ENCODE measurements at regions not wholly inside any gene's neighbourhood (a gene's known extent, or its start where the extent isn't known, plus 50 kb on each side); places are given as distances from the start of the nearest gene placed in this dataset.

DNA sequence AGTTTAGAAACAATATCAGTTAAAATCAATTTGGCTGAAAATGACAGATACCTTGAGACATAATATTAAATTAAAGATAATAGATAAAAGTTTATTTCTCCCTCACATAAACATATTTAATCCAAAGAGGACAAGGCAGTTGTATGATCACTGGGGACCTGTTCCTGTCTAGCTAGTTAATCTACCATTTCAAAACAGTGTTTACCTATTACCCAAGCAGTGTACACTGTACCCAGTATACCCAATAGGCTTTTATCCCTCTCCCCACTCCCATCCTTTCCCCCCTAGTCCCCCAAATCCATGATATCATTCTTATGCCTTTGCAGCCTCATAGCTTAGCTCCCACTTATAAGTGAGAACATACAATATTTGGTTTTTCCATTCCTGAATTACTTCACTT is 229.7 kb upstream of the LARGE1 start:
- no peak for DNase-seq (ENCODE audit: low read depth)

DNA sequence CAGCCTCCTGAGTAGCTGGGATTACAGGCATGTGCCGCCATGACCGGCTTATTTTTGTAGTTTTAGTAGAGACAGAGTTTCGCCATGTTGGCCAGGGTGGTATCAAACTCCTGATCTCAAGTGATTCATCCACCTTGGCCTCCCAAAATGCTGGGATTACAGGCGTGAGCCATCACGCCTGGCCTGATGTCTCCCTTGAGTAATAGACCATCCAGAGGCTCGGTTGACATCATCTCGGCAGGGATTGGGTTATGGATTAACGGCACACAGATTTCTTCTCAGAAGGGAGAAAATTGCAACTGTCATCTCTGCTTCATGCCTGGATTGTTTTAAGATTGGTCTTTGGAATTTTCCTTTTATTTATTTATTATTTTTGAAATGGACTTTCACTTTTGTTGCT is 239.2 kb upstream of the LARGE1 start:
- no peak for DNase-seq (ENCODE audit: low read depth)

- no peak for DNase-seq (ENCODE audit: low read depth)
Observed at GRCh38 chr22:34160141-34160783, 240.0 kb upstream of the LARGE1 start.

DNA sequence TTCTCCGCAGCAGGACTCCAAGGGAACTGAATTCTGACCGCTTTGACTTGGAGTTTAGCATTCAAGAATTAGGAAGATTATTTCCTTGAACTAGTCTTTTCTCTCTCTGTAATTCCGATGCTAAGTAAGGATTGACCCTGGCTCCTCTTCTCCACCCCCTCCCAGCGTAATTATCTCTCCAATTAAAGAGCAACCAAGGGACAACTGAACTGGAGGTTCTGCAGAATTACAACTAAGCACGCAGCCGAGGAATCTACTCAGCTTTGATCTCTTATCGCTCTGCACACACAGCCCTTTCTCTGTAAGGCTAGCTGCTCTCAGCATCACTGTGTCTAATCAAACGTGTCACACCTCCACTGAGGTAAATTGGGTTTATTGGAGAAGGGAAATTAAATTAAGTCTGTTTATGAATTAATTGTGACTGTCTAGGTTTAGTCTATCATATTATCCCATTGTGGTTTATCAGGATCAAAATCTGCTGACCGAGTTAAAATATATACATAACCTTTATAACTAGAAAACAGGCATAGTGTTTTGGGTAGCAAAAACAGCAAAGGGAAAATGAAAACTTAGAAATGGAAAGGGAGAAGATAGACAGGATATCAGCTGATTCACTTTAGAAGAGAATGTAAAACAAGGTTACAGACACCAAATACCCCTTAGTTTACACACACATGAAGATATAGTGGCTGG is 241.3 kb upstream of the LARGE1 start:
- no peak for DNase-seq (ENCODE audit: low read depth)

DNA sequence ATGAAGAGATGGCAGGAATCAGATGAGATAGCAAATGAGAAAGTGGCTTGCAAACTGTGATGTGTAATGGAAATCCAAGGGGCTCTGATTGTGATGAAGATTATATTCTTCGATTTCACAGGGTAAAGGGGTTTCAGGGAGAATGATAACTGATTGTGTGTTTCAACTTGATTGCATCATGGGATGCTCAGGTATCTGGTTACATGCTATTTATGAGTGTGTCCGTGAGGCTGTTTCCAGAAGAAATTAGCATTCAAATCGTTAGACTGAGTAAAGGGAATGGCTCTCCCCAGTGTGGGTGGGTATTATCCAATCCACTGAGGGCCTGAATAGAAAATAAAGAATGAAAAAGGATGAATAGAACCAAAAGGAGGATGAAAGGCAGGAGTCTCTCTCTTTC is 278.7 kb upstream of the LARGE1 start:
- no peak for DNase-seq (ENCODE audit: low read depth)

DNA sequence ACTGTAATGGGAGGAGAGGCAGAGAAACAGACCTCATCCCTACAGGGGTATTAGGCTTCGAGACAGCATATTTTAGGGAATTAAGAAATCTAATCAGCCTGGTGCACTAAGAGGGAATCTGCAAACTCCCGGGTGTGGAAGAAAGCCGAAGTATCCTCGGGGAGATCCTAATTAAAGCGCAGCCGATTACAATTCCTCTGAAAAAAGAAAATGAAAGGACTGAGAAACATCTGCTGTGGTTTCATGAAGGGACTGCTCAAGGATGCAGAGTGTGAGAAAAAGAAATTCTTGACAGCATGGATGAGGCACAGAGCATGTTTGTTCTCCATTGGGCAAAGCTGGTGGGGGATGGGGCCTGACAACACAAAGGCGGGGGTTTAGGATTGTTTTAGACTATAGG is 290.0 kb upstream of the LARGE1 start:
- no peak for DNase-seq (ENCODE audit: low read depth)

- no peak for DNase-seq (ENCODE audit: low read depth)
Observed at GRCh38 chr22:34214372-34214771, 294.1 kb upstream of the LARGE1 start.

GRCh38 chr22:34225278-34225677 is 305.0 kb upstream of the LARGE1 start:
- no peak for DNase-seq (ENCODE audit: low read depth)

- peak; percentile 7 for DNase-seq (ENCODE audit: low read depth)
Observed at GRCh38 chr22:34236527-34236926, 316.3 kb upstream of the LARGE1 start.

GRCh38 chr22:34239421-34239820 is 319.1 kb upstream of the LARGE1 start:
- DNase-seq (ENCODE audit: low read depth), result no peak

DNA sequence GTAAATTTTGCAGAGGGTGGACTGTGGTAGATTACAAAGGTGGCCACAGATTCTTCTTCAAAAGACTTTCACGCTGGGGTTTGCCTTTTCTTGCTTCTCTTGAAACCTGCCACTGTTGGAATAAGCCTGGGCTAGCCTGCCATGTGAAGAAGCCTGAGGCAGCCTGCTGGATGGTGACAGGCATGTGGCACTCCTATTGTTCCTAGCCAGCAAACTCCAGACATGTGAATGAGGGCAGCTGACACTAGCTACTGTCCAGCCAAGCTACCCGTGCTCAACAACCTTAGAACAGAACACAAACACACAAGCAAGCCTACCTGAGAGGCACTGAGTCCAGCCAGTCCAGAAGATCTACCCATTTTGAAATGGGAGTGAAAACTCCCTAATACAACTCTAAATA is 322.7 kb upstream of the LARGE1 start:
- DNase-seq (ENCODE audit: low read depth), result no peak

DNA sequence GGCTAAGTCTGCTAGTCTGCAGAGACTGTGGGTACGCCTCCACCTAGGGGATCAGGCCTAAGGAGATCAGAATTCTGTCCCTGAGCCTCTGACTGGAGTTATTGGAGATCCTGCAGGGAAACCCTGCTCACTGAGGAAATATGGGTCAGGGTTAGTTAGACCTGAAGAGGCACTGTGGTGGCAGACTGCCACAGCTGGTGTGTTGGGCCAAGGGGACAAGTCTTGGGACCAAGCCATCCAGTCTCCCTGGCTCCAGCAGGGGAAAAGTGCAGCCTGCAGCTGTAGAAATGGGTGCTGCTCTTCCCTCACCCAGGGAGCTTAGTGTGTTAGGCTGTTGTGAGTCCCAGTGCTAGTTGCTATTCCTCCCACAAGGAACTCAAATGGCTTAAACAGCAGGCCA is 334.8 kb upstream of the LARGE1 start:
- DNase-seq (ENCODE audit: low read depth), result no peak

DNA sequence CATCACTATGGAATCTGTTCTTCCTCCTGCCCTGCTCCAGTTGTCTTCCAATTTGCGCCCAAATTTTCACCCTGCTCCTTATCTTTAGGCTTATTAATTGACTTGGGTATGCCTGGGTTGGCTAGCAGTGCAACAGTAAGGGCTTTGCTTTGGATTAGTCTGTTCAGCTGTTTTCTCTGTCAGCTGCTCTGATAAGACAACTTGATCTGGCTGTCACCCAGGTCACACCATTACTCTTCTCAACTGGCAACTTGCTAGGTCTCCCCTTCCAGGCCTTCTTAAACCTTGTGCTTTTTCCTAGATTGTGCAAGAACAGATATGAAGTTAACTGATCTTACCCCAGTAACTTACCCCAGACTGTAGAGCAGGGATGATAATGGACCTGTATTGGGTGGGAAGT is 357.8 kb upstream of the LARGE1 start:
- DNase-seq (ENCODE audit: low read depth), result no peak

- no peak for DNase-seq (ENCODE audit: low read depth)
Observed at GRCh38 chr22:34281738-34282137, 361.5 kb upstream of the LARGE1 start.

GRCh38 chr22:34283844-34284243 is 363.6 kb upstream of the LARGE1 start:
- no peak for DNase-seq (ENCODE audit: low read depth)

- DNase-seq (ENCODE audit: low read depth), result no peak
Observed at GRCh38 chr22:34293324-34293723, 373.0 kb upstream of the LARGE1 start.

DNA sequence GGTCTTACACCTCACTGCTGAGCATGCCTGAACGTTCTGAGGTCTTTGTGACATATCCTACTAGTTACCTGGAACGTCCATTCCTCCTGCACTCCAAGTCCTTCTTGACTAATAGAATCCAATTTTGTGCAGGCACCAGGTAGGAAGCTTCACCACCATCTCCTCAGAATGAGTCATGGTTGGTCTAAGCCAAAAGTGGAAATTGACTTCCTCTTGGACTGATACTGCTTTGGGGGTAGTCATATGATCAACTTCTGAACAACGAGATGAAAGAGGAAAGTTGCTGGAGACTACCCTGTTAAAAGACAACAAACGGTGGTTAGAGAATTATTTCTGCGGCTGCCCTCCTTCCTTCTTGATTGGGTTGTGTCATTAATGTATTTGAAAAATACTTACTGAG is 374.2 kb upstream of the LARGE1 start:
- peak; percentile 1 for DNase-seq (ENCODE audit: low read depth)

DNA sequence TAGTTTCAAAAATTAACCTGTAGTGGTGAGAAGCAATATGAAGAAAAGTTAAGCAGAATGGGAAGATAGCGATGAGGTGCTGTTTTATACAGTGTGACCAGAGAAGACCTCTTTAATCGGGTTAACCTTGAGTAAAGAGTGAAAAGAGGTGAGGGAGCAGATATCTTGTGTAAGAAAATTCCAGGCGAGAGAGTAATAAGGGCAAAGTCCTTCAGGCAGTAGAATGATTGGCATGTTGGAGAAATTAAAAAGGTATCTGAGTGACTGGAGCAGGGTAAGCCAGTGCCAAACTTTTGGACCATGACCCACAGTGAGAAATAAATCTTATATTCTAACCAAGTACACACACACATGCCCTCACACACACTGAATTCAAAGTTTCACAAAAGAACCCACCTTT is 374.7 kb upstream of the LARGE1 start:
- DNase-seq (ENCODE audit: low read depth), result no peak

DNA sequence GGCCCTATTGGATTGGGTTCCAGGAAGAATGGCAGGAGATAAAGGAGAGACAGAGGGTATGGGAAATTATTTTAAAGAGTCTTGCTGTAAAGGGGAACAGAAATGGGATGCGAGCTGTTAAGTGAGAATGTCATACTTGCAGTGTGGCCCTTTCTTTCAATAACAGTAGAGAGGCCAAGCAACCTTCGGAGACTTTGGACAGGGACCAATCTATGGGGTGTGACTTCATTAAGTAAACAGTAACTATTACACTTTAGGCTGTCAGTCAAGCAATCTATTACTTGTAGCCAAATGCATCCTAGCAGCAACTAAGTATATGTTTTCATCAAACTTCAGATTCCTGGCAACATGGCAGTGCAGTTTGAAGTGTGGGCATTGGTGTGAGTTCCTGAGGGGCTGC is 376.2 kb upstream of the LARGE1 start:
- no peak for DNase-seq (ENCODE audit: low read depth)

GRCh38 chr22:34297536-34298120 is 377.4 kb upstream of the LARGE1 start:
- DNase-seq (ENCODE audit: low read depth), result no peak

DNA sequence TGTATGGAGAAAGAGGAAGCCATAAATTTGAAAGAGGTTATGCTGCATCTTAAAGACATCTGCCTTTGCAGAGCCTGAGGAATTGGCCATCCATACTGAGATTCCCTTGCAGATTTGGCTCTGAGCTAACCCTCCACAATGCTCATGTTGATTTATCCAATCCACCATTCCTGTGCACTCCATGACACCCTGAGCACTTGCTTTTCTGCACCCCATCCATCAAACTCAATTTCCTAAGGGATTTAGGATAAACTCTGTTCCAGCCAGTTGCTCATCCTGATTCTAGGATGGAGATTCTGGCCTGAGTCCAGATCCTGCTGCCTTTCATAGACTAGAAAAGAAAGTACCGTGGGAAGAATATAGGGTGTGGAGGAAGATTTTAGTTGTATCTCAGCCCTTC is 379.2 kb upstream of the LARGE1 start:
- no peak for DNase-seq (ENCODE audit: low read depth)

GRCh38 chr22:34301569-34301968 is 381.3 kb upstream of the LARGE1 start:
- no peak for DNase-seq (ENCODE audit: low read depth)

GRCh38 chr22:34303656-34304055 is 383.4 kb upstream of the LARGE1 start:
- DNase-seq (ENCODE audit: low read depth), result no peak

DNA sequence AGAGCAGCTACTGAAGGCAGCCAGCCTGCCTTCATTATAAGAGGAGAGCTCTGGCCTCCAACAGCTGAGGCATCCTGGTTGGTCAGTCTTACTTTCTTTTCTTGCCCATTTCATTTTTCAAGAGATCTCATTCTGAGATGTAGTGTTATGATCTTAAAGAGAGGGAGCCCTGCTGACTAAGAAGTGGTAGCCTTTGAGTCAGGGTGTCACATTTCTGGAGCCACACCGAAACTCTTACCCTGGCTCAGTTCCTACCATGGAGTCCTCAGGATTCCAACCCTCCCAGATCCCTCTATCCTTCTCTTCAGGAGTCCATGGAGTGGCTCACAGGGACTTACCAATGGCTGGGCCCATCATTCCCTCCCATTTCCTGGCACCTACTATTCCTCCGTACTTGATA is 386.1 kb upstream of the LARGE1 start:
- DNase-seq (ENCODE audit: low read depth), result no peak
